ENCODE measurements at regions not wholly inside any gene's neighbourhood (a gene's known extent, or its start where the extent isn't known, plus 50 kb on each side); places are given as distances from the start of the nearest gene placed in this dataset.
A peak's percentile ranks its signal among the peaks of the same experiment; 100 is the strongest.

GRCh38 chr1:38476850-38477178 is 382.8 kb downstream of the RRAGC start:
- Histone ChIP-seq H4K5ac (ENCODE audit: insufficient read length, low read depth, low read length) (no peak overlapping the region), H4K20me1 (ENCODE audit: control insufficient read depth, insufficient read depth, insufficient read length) (no peaks in the 10 kb centered on the region), H2BK5ac (ENCODE audit: insufficient read length, low read length) (no peak overlapping the region), H3K4me1 (ENCODE audit: insufficient read depth, low read length) (peaks cover 8% of the 10 kb centered on the region; the same call in 1 of the 2 replicates), H3K4me2 (ENCODE audit: insufficient read depth, insufficient read length, low read length) (peak overlapping the region; percentile 82), H3K79me1 (ENCODE audit: insufficient read depth, low read depth, low read length, poor library complexity, severe bottlenecking) (no peaks in the 10 kb centered on the region), H3K23ac (ENCODE audit: insufficient read length, low read depth, low read length) (no peak overlapping the region), H2BK15ac (ENCODE audit: low read depth, low read length) (no peak overlapping the region), H4K91ac (ENCODE audit: insufficient read length, low read depth, low read length) (no peak overlapping the region), H3K56ac (ENCODE audit: insufficient read length, low read depth, low read length) (no peak overlapping the region), H3K23me2 (ENCODE audit: insufficient read length, low read depth, low read length, poor library complexity, severe bottlenecking) (peaks cover 8% of the 10 kb centered on the region), H3K14ac (ENCODE audit: insufficient read depth, low read length) (0 out of 2 replicates have a peak overlapping the region, but pooled peaks have one; percentile 19), H2AFZ (ENCODE audit: low read length) (no peak overlapping the region), H2AK5ac (ENCODE audit: insufficient read length, low read length) (no peak overlapping the region), H2BK120ac (ENCODE audit: low read depth, low read length, poor library complexity, severe bottlenecking) (no peak overlapping the region), H3K4ac (ENCODE audit: low read depth, low read length) (no peak overlapping the region), H4K8ac (replicated peaks; ENCODE audit: insufficient read length, low read depth, low read length) (no peak overlapping the region), H2BK12ac (ENCODE audit: insufficient read length, low read depth, low read length) (no peak overlapping the region), H3K18ac (ENCODE audit: insufficient read length, low read depth, low read length) (peak overlapping the region; percentile 11), H3K79me2 (ENCODE audit: insufficient read depth, low read length) (no peaks in the 10 kb centered on the region), H3K9me3 (ENCODE audit: control insufficient read depth, low read depth, low read length) (no peaks in the 10 kb centered on the region), H3K9ac (ENCODE audit: extremely low read depth, insufficient read length, low read length) (peak overlapping the region; percentile 16), H3K27ac (ENCODE audit: insufficient read length, low read depth, low read length) (no peak overlapping the region), H2BK20ac (ENCODE audit: low read depth, low read length, poor library complexity, severe bottlenecking) (no peak overlapping the region), H3K27me3 (ENCODE audit: insufficient read depth, low read length) (no peaks in the 10 kb centered on the region), H3T11ph (ENCODE audit: low read length) (no peak overlapping the region)
- Mint-ChIP-seq H3K27me3 (ENCODE audit: low read depth) (peaks cover 37% of the 10 kb centered on the region), H3K4me1 (peaks cover 26 to 29% of the 10 kb centered on the region in 2 experiments), H3K4me3 (peak overlapping the region; percentile 64 to 77), H3K36me3 (ENCODE audit: insufficient read depth in 1 of 3, low read depth in 3 of 3) (peaks cover 10 to 20% (median 15%) of the 10 kb centered on the region in 3 experiments), H3K27ac (peak overlapping the region; percentile 46 to 96 (median 81); a peak in 3 of 7 replicates), H3K9me3 (peaks cover 19% of the 10 kb centered on the region in 2 experiments)
- no peak for DNase-seq
- WGBS (ENCODE audit: extremely low coverage, insufficient read length, low lambda C conversion rate): no CpG with 5 or more reads among the region's 12 CpGs
- TF ChIP-seq CTCF (conservative IDR thresholded peaks at IDR 0.05): no peak

Measured in H9 (cell line).